Gastrocnemius medialis (tissue), 4 donors: ENCODE measurements at regions not wholly inside any gene's neighbourhood (a gene's known extent, or its start where the extent isn't known, plus 50 kb on each side); places are given as distances from the start of the nearest gene placed in this dataset.

ENCODE experiments used
- ATAC-seq, 2 donors: fragments of 150-250 bp; one replicate each; pipeline ENCODE4 v1.9.1; 2016
- DNase-seq, 2 donors: peaks; one replicate each; pipeline ENCODE4 v3.0.0-alpha.2; 2019
- H3K27ac ChIP-seq, 4 donors: fragments of 200-600 bp; sonication (generic); 1 replicate in 1 of 4; 2 replicates in 3 of 4; pipeline ENCODE4 v1.5.1; 2016 to 2018; ENCODE audit warnings: mild to moderate bottlenecking in 2 of 4, moderate library complexity in 1 of 4
- H3K27me3 ChIP-seq, 3 donors: fragments of 200-600 bp; sonication (generic) in 2 of 3; 1 replicate in 1 of 3; 2 replicates in 2 of 3; pipeline versions ENCODE4 v1.5.1 to v1.6.0; 2016 to 2019; ENCODE audit warnings: mild to moderate bottlenecking in 1 of 3, moderate library complexity in 1 of 3
- H3K36me3 ChIP-seq, 2 donors: fragments of 200-600 bp; sonication (generic) in 1 of 2; one replicate each; pipeline ENCODE4 v1.5.1; 2017 to 2018
- H3K4me1 ChIP-seq, 2 donors: fragments of 200-600 bp; sonication (generic) in 1 of 2; one replicate each; pipeline ENCODE4 v1.5.1; 2016 to 2017; ENCODE audit warnings: mild to moderate bottlenecking in 2 of 2
- H3K4me3 ChIP-seq, 4 donors: fragments of 200-600 bp; sonication (generic) in 3 of 4; 1 replicate in 1 of 4; 2 replicates in 3 of 4; pipeline ENCODE4 v1.5.1; 2016 to 2019; ENCODE audit warnings: mild to moderate bottlenecking in 2 of 4
- H3K9me3 ChIP-seq, 3 donors: fragments of 200-600 bp; sonication (generic) in 2 of 3; 1 replicate in 1 of 3; 2 replicates in 2 of 3; pipeline ENCODE4 v1.5.1; 2016 to 2019
- POLR2A ChIP-seq, 2 donors: fragments of 450-650 bp; IDR thresholded peaks; one replicate each; pipeline ENCODE4 v1.6.1; 2017; ENCODE audit warnings: antibody characterized with exemption in 2 of 2, mild to moderate bottlenecking in 2 of 2, moderate library complexity in 2 of 2
- in situ Hi-C, 4 donors: fragments of 200-750 bp; cut with MboI; loops; one replicate each; pipeline versions ENCODE4 v1.15.0 to v1.8.0; 2017; ENCODE audit warnings: low sequenced_read_pairs in 4 of 4
- intact Hi-C: fragments of 100-400 bp; cut with DNase I; formaldehyde crosslinking; loops from one replicate; pipeline ENCODE4 v1.15.1; 2023; ENCODE audit warnings: low total_unique reads
- TF ChIP-seq, protein P1 (sequence below), 5 experiments: fragments of 450-650 bp in 3 of 5; fragments of 200-600 bp in 2 of 5; sonication (generic) in 2 of 5; IDR thresholded peaks in 4 of 5; conservative IDR thresholded peaks in 1 of 5; 1 replicate in 4 of 5; 2 replicates in 1 of 5; pipeline ENCODE4 v1.5.1; 2016 to 2019; ENCODE audit warnings: antibody characterized with exemption in 5 of 5, mild to moderate bottlenecking in 3 of 5, moderate library complexity in 3 of 5

DNA sequence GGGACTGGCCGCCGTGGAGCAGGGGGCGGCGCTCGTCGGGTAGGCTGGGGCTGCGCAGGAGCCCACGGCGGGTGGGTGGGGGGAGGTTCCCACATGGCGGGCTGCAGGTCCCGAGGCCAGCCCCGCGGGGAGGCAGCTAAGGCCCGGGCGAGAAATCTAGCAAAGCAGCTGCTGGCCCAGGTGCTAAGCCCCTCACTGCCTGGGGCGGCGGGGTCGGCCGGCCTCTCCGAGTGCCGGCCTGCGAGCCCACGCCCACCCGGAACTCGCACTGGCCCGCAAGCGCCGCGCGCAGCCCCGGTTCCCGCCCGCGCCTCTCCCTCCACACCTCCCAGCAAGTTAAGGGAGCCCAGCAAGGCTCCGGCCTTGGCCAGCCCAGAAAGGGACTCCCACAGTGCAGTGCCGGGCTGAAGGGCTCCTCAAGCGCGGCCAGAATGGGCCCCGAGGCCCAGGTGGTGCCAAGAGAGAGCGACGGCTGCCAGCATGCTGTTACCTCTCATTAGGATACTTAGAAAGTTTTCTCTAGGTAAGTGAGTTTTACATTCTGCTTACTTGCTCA lies 1463.5 kb upstream of the MIR17HG start:
- in situ Hi-C loops, result no loop called here
- no peak for ATAC-seq
- no peaks in the 10 kb centered on the region for H3K9me3 ChIP-seq
- no peaks in the 10 kb centered on the region for H3K36me3 ChIP-seq
- H3K27me3 ChIP-seq, result no peaks in the 10 kb centered on the region
- intact Hi-C loops, result no loop called here
- no peak for DNase-seq
- no peak overlapping the region for H3K4me3 ChIP-seq
- no peaks in the 10 kb centered on the region for H3K4me1 ChIP-seq
- TF ChIP-seq, protein P1, sequence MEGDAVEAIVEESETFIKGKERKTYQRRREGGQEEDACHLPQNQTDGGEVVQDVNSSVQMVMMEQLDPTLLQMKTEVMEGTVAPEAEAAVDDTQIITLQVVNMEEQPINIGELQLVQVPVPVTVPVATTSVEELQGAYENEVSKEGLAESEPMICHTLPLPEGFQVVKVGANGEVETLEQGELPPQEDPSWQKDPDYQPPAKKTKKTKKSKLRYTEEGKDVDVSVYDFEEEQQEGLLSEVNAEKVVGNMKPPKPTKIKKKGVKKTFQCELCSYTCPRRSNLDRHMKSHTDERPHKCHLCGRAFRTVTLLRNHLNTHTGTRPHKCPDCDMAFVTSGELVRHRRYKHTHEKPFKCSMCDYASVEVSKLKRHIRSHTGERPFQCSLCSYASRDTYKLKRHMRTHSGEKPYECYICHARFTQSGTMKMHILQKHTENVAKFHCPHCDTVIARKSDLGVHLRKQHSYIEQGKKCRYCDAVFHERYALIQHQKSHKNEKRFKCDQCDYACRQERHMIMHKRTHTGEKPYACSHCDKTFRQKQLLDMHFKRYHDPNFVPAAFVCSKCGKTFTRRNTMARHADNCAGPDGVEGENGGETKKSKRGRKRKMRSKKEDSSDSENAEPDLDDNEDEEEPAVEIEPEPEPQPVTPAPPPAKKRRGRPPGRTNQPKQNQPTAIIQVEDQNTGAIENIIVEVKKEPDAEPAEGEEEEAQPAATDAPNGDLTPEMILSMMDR (IDR thresholded peaks at IDR 0.05 in 4 of 5, conservative IDR thresholded peaks at IDR 0.05 in 1 of 5), result no peak
- TF ChIP-seq POLR2A (IDR thresholded peaks at IDR 0.05), result no peak
- H3K27ac ChIP-seq, result no peak overlapping the region

DNA sequence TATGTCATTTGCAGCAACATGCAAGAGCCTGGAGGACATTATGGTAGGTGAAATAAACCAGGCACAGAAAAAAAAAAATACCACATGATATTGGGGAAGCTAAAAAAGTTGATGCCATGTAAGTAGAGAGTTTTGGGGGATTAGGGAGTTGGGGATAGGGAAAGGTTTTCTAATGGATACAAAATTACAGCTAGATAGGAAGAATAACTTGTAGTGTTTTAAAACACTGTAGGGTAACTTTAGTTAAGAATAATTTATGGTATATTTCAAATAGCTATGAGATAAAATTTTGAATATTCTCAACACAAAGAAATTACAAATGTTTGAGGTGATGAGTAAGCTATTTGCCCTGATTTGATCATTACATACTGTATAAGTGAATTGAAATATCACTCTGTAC lies 1456.7 kb upstream of the MIR17HG start:
- TF ChIP-seq POLR2A (IDR thresholded peaks at IDR 0.05), result no peak
- TF ChIP-seq, protein P1 (IDR thresholded peaks at IDR 0.05 in 4 of 5, conservative IDR thresholded peaks at IDR 0.05 in 1 of 5), result no peak
- H3K4me1 ChIP-seq, result no peaks in the 10 kb centered on the region
- ATAC-seq, result no peak
- no peaks in the 10 kb centered on the region for H3K9me3 ChIP-seq
- DNase-seq, result no peak
- intact Hi-C loops, result no loop called here
- H3K27ac ChIP-seq, result no peak overlapping the region
- H3K4me3 ChIP-seq, result no peak overlapping the region
- H3K36me3 ChIP-seq, result no peaks in the 10 kb centered on the region
- in situ Hi-C loops, result no loop called here
- H3K27me3 ChIP-seq, result no peaks in the 10 kb centered on the region

DNA sequence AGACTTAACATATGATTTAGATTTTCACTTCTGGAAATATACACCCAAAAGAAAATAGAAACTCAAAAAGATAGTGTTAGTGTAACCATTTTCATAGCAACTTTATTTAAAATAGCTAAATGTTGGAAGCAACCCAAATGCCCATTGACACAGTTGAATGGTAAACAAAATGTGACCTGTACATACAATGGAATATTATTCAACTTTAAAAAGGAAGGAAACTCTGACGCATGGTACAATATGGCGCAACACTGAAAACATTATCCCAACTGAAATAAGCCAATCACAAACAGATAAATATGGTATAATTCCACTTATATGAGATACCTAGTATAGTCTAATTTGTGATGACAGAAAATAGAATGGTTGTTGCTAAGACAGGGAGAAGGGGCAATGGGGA lies 1456.1 kb upstream of the MIR17HG start:
- DNase-seq (no peak), ATAC-seq (no peak)
- Histone ChIP-seq H3K27ac (no peak overlapping the region), H3K27me3 (no peaks in the 10 kb centered on the region), H3K4me1 (no peaks in the 10 kb centered on the region), H3K4me3 (no peak overlapping the region), H3K9me3 (no peaks in the 10 kb centered on the region), H3K36me3 (no peaks in the 10 kb centered on the region)
- TF ChIP-seq POLR2A (IDR thresholded peaks at IDR 0.05), result no peak
- intact Hi-C loops, result no loop called here
- in situ Hi-C loops, result no loop called here

DNA sequence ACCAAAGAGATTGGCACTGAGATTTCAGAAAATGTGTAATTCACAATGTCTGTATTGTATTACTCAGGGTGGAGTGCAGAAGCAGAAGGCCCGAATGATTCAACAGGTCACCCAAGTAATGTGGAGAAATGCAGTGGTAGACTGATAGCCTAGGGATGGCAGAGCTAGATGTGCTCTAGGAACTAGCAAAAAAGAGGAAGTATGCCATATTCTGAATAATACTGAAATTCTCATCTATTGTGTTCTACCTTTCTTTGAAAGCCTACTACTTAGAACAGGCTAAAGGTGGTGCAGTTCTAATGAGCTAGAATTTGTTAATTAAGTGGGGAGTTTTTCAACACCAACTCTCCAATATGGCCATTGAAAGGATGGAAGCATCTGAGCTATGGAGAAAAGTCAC lies 1449.8 kb upstream of the MIR17HG start:
- no peaks in the 10 kb centered on the region for H3K27me3 ChIP-seq
- no peak for ATAC-seq
- intact Hi-C loops, result no loop called here

DNA sequence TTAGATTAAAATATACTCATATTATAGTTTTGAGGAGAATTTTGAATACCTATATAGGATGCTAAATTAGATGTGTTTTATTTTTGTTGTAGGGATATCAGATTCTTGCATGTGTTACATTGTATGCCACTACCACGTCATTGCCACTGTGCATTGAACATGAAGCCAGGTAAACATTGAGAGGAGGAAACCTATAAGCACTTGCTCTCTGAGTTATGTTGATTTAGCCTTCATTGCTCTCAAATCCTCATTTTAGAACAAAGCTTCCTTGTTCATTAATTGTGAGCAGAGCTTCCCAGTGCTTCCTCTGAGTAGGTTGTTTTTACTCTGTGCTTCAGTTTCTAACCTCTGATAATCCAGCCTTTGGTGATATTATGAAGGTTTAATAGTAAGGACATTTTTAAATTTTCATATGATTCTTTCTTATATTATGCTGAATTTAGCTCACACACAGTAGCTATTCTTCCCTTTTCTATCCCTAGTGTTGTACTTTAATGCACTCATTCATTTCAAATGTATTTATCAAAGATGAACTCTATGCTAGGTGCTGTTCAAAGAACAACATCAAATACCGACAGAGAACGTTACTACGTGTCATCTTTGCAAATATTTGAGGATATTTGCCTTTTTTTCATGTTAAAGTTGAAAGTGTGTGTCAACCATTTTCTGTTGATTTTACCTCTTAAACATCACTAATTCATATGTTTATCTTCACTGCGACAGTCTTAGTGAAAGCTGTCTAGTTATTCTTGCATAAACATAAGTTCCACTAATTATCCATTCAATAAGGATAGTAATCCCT lies 1448.0 kb upstream of the MIR17HG start:
- Histone ChIP-seq H3K4me1 (no peaks in the 10 kb centered on the region), H3K27me3 (no peaks in the 10 kb centered on the region), H3K36me3 (no peaks in the 10 kb centered on the region), H3K9me3 (no peaks in the 10 kb centered on the region), H3K4me3 (no peak overlapping the region), H3K27ac (no peak overlapping the region)
- DNase-seq (no peak), ATAC-seq (no peak)
- intact Hi-C loops, result no loop called here
- in situ Hi-C loops, result no loop called here
- no peak for TF ChIP-seq POLR2A (IDR thresholded peaks at IDR 0.05)
- TF ChIP-seq, protein P1 (IDR thresholded peaks at IDR 0.05 in 4 of 5, conservative IDR thresholded peaks at IDR 0.05 in 1 of 5), result no peak

More for the DNA sequence above, 1449.8 kb upstream of the MIR17HG start:
- in situ Hi-C loops, result no loop called here
- no peak overlapping the region for H3K27ac ChIP-seq
- H3K4me3 ChIP-seq, result no peak overlapping the region
- H3K36me3 ChIP-seq, result no peaks in the 10 kb centered on the region
- H3K4me1 ChIP-seq, result no peaks in the 10 kb centered on the region
- no peaks in the 10 kb centered on the region for H3K9me3 ChIP-seq
- TF ChIP-seq, protein P1 (IDR thresholded peaks at IDR 0.05 in 4 of 5, conservative IDR thresholded peaks at IDR 0.05 in 1 of 5), result no peak
- TF ChIP-seq POLR2A (IDR thresholded peaks at IDR 0.05), result no peak
- DNase-seq, result no peak
